ENCODE measurements at regions not wholly inside any gene's neighbourhood (a gene's known extent, or its start where the extent isn't known, plus 50 kb on each side); places are given as distances from the start of the nearest gene placed in this dataset.

DNA sequence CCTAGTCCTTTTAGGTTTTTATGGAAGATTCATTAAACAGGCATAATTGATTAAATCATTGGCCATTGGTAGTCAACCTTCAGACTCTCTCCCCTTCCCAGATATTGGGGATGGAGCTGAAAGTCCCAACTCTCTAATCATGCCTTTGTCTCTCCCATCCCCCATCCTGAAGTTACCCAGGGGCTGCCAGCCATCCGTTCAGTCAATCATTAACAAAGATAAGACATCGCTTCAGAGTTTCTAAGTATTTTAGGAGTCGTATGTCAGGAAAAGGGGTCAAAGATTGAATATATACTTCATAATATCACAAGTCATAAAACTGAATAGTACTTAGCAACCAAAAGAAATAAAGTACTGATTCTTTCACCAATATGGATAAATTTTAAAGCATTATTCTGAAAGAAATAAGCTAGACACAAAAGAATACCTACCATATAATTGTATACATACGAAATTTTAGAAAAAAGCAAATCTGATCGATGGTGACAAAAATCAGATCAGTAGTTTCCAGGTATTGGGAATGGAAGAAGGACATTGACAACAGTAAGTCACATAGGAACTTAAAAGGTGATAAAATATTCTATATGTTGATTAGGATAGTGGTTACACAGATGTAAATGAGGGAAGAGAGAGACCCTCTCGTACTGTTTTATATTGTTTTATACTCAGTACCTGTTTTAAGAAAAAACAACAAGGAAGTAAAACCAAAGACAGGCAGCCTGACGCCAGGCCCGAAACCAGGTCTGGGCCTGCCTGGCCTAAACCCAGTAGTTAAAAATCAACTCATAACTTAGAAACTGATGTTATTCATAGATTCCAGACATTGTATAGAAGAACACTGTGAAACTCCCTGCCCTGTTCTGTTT is 414.4 kb downstream of the DAD1 start:
- no peaks in the 10 kb centered on the region for H3K9me3 ChIP-seq
- TF ChIP-seq EP300 (IDR thresholded peaks at IDR 0.05) = no peak
- H3K27me3 ChIP-seq = no peaks in the 10 kb centered on the region
- H3K36me3 ChIP-seq = no peaks in the 10 kb centered on the region
- no peaks in the 10 kb centered on the region for H3K4me1 ChIP-seq
- H3K4me3 ChIP-seq = no peak overlapping the region
- WGBS = 85% methylated on average over 8 of the region's 8 CpGs
- no peak for DNase-seq (ENCODE audit: low spot score in 2 of 2)
- no peak overlapping the region for H3K27ac ChIP-seq

DNA sequence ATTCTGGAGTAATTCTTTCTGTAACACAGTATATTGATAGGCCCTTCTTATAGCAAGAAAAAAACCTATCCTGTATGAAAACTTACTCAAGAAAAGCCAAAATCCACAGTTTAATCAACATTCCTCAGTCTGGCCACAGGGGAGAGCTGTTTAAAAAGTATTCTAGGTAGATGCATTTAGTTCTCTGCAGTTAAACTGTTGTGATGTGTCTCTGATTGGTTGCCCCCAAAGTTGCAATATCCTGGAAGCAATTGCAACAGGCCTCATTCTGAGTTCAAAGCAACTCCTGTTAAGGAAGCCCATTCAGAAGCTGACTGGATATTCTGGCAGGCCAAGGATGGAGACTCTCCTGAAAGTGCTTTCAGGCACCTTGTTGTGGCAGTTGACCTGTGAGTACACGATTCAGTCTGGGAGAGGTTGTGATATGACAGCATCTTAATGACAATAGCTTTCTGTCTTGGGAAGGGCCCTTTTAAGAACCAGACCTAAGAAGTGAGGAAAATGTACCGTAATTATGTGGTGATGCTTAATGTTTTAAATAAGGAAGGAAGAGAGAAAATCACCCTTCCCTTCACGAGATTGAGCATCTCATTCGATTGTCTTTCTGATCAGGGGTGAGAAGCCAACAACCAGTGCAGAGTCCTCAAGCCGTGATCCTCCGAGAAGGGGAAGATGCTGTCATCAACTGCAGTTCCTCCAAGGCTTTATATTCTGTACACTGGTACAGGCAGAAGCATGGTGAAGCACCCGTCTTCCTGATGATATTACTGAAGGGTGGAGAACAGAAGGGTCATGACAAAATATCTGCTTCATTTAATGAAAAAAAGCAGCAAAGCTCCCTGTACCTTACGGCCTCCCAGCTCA is 420.7 kb downstream of the DAD1 start:
- Histone ChIP-seq H3K27me3 (no peaks in the 10 kb centered on the region), H3K27ac (no peak overlapping the region), H3K36me3 (no peaks in the 10 kb centered on the region), H3K4me1 (no peaks in the 10 kb centered on the region), H3K4me3 (no peak overlapping the region), H3K9me3 (no peaks in the 10 kb centered on the region)
- WGBS = 91% methylated on average over 8 of the region's 8 CpGs
- TF ChIP-seq POLR2AphosphoS5 (IDR thresholded peaks at IDR 0.05) (no peak), POLR2A (IDR thresholded peaks at IDR 0.05) (no peak), EP300 (IDR thresholded peaks at IDR 0.05) (no peak)
- TF ChIP-seq, protein P1, sequence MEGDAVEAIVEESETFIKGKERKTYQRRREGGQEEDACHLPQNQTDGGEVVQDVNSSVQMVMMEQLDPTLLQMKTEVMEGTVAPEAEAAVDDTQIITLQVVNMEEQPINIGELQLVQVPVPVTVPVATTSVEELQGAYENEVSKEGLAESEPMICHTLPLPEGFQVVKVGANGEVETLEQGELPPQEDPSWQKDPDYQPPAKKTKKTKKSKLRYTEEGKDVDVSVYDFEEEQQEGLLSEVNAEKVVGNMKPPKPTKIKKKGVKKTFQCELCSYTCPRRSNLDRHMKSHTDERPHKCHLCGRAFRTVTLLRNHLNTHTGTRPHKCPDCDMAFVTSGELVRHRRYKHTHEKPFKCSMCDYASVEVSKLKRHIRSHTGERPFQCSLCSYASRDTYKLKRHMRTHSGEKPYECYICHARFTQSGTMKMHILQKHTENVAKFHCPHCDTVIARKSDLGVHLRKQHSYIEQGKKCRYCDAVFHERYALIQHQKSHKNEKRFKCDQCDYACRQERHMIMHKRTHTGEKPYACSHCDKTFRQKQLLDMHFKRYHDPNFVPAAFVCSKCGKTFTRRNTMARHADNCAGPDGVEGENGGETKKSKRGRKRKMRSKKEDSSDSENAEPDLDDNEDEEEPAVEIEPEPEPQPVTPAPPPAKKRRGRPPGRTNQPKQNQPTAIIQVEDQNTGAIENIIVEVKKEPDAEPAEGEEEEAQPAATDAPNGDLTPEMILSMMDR (IDR thresholded peaks at IDR 0.05) = no peak
- no peak for DNase-seq (ENCODE audit: low spot score in 2 of 2)

DNA sequence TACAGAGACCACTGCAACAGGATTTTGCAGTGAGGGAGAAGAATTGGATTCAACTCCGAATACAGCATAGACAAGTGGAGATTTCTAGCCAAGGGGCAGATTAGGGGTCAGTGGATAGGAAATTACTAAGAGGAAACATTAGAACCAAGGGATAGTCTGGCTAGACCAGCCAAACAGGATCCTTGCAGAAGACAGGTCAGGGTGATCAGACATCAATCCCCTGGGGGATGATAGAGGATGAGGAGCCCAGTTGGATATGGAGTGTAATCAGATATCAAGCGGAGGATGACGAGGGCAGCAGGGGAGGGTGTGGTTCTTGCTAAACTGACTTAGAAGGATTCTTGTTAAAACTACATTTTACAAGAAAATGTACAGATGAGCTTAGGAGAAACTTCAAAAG is 424.4 kb downstream of the DAD1 start:
- TF ChIP-seq POLR2AphosphoS5 (IDR thresholded peaks at IDR 0.05) (no peak), EP300 (IDR thresholded peaks at IDR 0.05) (no peak)
- TF ChIP-seq, protein P1 (IDR thresholded peaks at IDR 0.05) = no peak
- Histone ChIP-seq H3K9me3 (no peaks in the 10 kb centered on the region), H3K27ac (no peak overlapping the region), H3K4me3 (no peak overlapping the region), H3K36me3 (no peaks in the 10 kb centered on the region), H3K4me1 (no peaks in the 10 kb centered on the region), H3K27me3 (no peaks in the 10 kb centered on the region)
- WGBS = 33% methylated on average over 3 of the region's 3 CpGs
- no peak for DNase-seq (ENCODE audit: low spot score in 2 of 2)

DNA sequence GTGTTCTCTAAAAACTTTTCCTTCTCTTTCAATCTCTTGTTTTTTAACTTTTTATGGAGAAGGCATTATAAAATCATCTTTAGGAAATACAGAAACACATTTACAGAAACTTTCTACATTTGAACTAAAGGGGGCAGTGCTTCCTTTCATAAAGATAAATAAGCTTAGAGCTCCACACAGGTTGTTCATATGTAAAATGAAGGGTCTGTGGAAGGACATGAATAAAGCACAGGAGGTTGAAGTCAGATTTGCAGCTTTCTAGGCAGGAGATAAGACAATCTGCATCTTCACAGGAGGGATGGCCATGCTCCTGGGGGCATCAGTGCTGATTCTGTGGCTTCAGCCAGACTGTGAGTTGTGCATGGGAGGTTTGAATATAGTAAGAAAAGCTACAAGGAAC is 426.0 kb downstream of the DAD1 start:
- no peak overlapping the region for H3K4me3 ChIP-seq
- no peaks in the 10 kb centered on the region for H3K9me3 ChIP-seq
- H3K27ac ChIP-seq = no peak overlapping the region
- H3K36me3 ChIP-seq = no peaks in the 10 kb centered on the region
- no peaks in the 10 kb centered on the region for H3K27me3 ChIP-seq
- DNase-seq (ENCODE audit: low spot score in 2 of 2) = no peak
- H3K4me1 ChIP-seq = no peaks in the 10 kb centered on the region
- no peak for TF ChIP-seq POLR2AphosphoS5 (IDR thresholded peaks at IDR 0.05)
- TF ChIP-seq POLR2A (IDR thresholded peaks at IDR 0.05) = no peak

DNA sequence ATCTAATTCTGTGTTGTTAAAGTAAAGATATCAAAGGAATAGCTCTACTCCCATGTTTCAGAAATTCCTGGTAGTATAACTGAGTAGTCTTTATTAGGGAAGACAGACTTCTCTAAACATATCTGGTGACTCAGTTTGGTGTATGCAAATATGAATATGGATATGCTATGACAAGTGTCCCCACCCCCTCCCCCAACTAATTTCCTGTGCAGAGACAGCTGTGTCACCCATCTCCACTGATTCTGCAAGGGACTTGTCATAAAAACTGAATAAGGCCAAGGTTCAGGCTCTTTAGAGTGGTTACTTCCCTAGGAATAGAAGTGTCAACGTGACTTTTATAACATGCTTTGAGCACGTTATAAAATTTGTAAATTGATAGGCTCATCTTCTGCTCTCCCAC is 429.1 kb downstream of the DAD1 start:
- no peaks in the 10 kb centered on the region for H3K9me3 ChIP-seq
- no peak overlapping the region for H3K27ac ChIP-seq
- WGBS = 70% methylated on average over 2 of the region's 2 CpGs
- H3K4me1 ChIP-seq = no peaks in the 10 kb centered on the region
- H3K27me3 ChIP-seq = no peaks in the 10 kb centered on the region
- no peak for DNase-seq (ENCODE audit: low spot score in 2 of 2)
- no peak overlapping the region for H3K4me3 ChIP-seq
- TF ChIP-seq POLR2A (IDR thresholded peaks at IDR 0.05) (no peak), EP300 (IDR thresholded peaks at IDR 0.05) (no peak), POLR2AphosphoS5 (IDR thresholded peaks at IDR 0.05) (no peak)
- TF ChIP-seq, protein P1 (IDR thresholded peaks at IDR 0.05) = no peak
- no peaks in the 10 kb centered on the region for H3K36me3 ChIP-seq

DNA sequence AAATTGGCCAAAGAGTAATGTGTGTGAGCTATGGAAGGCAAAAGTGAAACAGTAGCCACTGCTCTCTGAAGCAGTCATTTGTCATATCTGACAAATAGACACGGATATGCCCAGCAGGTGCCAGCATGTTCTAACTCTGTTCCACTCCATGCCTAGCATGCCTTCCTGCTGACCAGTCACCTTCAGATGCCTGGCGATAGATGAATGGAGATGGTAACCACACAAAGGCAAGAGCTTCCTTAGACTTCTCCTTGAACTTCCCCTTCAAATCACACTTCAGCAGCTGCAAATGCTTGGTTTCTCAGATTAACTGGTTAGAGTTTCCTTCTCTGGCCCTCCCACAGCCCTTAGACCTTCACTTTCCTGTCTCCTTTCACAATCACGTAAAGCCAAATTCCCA is 429.9 kb downstream of the DAD1 start:
- DNase-seq (ENCODE audit: low spot score in 2 of 2) = no peak
- Histone ChIP-seq H3K9me3 (no peaks in the 10 kb centered on the region), H3K4me1 (no peaks in the 10 kb centered on the region), H3K27ac (no peak overlapping the region), H3K4me3 (no peak overlapping the region), H3K36me3 (no peaks in the 10 kb centered on the region), H3K27me3 (no peaks in the 10 kb centered on the region)
- 49% methylated on average over 3 of the region's 3 CpGs for WGBS
- TF ChIP-seq, protein P1 (IDR thresholded peaks at IDR 0.05) = no peak
- TF ChIP-seq EP300 (IDR thresholded peaks at IDR 0.05) (no peak), POLR2A (IDR thresholded peaks at IDR 0.05) (no peak)
